GM19455 (cell line): ENCODE measurements at regions not wholly inside any gene's neighbourhood (a gene's known extent, or its start where the extent isn't known, plus 50 kb on each side); places are given as distances from the start of the nearest gene placed in this dataset.

ENCODE experiments used
- ATAC-seq: cut with Tn5 transposase; IDR thresholded peaks from one replicate; pipeline ENCODE4 v1.9.1; 2021; ENCODE audit not compliant: unreplicated experiment

DNA sequence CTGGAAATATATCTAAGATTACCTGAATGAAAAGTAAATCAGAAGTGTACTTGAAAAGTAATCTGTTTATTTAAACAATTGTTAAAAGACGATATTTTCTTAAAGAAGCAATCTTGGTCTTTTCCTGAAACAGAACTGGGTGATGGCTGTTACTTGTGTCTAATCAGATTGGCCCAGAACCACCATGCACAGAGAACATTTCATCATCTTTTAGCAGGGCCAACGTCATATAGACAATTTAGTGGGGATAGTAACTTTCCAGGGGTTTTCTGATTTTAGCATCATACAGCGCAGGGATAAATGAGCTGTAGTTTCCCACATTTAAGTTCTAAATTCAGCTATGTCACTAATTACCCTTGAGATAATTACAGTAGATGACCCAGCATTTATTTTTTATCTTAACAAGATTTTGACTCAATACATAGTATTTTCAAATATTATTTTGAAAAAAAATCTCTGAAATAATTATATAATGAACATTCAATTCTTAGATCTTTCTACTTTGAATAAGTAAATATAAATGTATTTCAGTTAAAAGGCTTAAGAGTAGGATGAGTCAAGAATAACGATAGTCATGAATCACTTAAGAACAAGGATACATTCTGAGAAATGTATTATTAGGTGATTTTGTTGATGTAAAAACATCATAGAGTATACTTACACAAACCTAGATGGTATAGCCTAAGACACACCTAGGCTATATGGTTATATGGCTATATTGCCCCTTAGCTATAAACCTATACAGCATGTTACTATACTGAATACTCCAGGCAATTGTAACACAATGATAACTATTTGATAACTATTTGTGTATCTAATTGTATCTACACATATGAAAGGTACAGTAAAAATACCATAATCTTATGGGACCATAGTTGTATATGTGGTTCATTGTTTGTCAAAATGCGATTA, 103.8 kb upstream of the MME start:
- ATAC-seq, result no peak

- no peak for ATAC-seq
These were observed 106.3 kb upstream of the MME start for GRCh38 chr3:154973851-154974250.

DNA sequence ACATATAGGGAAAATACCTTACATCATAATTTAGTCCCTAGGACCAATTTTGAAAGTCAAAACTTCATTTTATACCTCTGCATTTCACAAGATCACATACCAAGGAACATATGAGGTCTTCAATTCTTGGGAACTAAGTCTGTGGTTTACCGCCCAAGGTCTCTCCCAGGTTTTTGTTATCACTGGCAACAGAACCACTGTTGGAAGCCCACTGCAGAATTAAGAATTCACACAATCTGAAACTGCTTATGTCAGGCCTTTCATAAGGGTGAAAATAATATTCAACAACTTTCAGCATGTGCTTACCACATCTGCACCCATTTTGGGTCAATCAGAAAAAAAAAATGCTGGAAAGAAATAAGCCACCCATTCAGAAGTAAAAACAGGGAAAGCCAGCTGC, 107.2 kb upstream of the MME start:
- ATAC-seq, result no peak

GRCh38 chr3:154971771-154972326, 108.3 kb upstream of the MME start:
- ATAC-seq, result no peak

DNA sequence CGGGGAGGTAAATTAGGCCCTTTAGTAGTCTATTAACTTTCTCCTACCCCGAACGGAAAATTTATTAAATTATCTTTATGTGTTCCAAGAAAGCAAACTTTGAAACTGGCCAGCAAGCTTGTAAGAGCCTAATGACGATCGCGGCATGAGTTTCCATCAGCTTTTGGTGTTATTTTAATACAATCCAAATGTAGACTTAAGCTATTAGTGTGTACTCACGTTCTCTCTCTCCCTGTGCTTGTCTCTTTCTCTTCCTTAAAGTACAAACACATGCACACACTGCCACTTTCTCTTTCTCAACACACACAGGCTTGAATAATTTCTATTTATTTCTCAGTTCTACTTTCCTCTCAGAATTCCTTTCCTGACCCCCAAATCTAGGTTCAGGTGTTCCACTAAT, 108.8 kb upstream of the MME start:
- no peak for ATAC-seq

DNA sequence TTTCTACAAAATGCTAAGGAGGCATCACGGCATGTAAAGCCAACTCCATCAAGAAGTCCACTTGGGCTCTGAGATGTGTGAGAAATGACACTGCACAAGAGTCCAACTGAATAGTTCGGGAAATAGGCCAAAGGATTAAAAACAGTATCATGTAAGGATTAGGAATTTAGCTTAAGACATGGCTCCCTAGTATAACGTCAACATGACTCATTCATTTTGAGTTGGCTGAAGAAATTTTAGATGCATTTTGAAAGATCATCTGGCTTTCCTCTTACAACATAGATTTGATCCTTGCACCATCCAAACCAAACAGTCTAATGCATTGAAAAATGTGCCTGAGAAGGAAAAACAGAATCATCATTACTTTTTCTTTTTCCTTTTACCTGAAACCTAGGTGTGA, 109.3 kb upstream of the MME start:
- ATAC-seq, result no peak

GRCh38 chr3:154969366-154969765, 110.8 kb upstream of the MME start:
- no peak for ATAC-seq

- ATAC-seq, result no peak
These were observed 113.0 kb upstream of the MME start for GRCh38 chr3:154967090-154967489.

GRCh38 chr3:154956815-154957214, 123.3 kb upstream of the MME start:
- ATAC-seq, result no peak

DNA sequence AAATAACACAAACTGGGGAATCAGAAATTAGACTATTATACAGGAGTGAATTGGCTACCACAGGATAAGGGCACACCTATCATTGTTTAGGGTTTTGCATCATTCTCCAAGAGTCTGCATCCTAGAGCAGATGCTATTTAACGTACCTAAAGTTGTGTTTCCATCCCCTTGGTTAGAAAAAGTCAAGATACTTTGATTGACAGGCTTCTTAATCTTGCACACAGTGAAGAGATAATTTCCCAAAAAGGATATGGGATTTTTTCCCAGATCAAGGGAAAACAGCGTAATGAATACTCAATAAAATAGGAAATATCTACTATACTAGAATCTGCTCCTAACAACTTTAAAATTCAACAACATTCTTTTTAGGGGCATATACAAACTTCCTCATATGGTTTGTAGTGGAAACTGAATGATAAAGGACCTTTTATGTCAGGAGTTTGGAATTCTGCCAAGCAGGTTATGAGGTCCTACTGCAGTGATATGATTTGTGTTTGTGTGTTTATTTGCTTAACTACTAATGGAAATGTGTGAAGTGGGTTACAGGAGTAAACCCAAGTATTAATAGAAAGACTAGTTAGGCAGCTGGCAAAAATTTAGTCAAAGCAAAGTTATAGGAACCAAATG, 124.1 kb upstream of the MME start:
- no peak for ATAC-seq

DNA sequence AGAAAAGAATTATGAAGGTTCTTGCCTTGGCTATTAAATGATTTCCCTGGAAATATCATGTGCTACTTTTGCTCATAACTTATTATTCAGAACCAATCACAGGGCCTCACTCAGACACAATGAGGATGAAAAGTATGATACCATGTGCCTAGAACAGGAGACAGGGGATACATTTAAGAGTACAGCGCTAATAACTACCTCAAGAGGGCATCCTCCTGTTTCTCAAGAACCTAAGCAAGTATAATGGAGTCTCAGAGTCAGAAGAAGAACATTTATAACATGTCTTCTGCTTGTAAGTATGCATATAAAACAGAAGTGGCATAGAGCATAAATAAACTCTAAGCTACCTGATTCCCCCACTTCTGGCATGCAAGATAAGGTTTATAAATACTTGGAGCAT, 125.4 kb upstream of the MME start:
- ATAC-seq, result no peak

DNA sequence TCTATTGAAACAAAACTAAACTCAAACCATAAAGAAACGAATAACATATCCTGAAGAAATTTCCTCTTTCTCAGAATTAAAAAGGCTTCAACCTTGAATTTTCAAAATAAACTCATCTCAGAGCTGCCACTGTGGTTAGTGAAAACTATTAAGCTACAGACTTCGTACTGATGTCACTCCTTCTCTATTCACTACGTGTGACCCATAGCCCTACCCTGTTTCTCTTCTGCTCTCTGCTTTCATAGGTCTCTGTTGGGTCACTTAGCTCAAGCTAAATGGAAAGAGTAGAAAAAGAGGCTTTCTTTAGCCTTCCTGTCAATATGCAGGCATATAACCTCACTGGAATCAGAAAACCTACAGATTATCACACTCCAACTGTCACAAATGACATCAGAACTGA, 126.6 kb upstream of the MME start:
- ATAC-seq, result no peak

GRCh38 chr3:154952553-154952952, 127.6 kb upstream of the MME start:
- ATAC-seq, result no peak

DNA sequence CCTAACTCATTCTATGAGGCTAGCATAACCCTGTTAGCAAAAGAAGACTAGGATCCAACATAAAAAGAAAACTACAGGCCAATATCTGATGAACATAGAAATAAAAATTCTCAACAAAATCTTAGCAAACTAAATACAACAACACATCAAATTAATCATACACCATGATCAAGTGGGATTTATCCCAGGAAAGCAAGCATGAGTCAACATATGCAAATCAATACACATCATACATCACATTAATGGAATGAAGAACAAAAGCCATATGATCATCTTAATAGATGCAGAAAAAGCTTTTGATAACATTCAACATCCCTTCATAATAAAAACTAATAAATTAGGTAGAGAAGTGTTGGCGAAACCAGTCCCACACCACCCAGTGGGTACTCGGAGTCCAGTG, 136.1 kb upstream of the MME start:
- no peak for ATAC-seq

DNA sequence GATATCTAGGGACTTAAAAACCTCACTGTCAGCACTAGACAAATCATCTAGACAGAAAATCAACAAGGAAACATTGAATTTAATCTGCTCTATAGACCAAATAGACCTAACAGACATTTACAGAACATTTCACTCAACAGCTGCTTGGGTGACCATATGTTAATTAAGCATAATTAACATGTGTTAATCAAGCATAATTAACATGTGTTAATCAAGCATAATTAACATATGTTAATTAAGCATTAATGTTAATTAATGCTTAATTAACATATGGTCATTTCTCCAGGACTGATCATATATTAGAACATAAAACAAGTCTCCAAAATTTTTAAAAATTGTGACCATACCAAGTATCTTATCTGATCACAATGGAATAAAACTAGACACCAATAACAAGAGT, 137.3 kb upstream of the MME start:
- ATAC-seq, result no peak

GRCh38 chr3:154936196-154936595, 143.9 kb upstream of the MME start:
- ATAC-seq, result no peak

- ATAC-seq, result no peak
These were observed 146.5 kb upstream of the MME start for GRCh38 chr3:154933581-154933980.

DNA sequence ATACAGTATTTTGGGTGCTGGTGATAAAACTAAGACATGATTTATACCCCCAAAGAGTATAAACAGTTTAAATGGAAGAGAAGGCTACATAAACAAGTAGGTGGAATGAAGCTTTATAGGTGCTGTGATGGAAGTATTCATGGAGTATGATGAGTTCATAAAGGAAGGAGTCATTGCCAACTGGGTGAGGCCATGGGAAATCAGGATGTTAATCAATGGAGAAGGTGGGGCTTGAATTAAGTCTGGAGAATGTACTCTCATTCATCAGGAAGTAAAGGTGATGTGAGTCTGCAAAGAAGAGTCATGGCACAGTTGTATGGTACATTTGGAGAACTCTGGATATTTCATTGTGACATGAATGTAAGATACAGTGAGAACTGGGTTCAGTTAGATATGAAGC, 147.5 kb upstream of the MME start:
- no peak for ATAC-seq

DNA sequence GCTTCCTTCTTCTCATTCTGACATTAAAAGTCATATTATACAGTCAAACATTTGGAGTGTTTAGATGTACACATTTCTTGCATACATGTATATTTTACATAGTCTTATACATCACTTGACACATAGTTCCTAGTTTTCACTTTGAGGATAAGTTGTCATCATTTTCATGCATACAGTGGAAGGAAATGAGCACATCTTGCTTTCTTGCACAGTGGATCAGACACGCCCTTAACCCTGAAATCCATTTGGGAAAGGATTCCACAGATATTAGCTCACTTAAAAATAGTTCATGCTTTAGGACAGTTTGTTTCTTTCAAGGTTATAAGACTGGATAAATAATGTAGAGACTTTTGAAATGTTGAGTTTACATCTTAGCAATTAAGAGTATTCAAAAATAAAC, 148.6 kb upstream of the MME start:
- ATAC-seq, result no peak

GRCh38 chr3:154926721-154927120, 153.4 kb upstream of the MME start:
- ATAC-seq, result no peak

- no peak for ATAC-seq
These were observed 158.8 kb upstream of the MME start for GRCh38 chr3:154921351-154921750.

GRCh38 chr3:154919226-154919625, 160.9 kb upstream of the MME start:
- no peak for ATAC-seq
